Ishikawa (cell line): ENCODE measurements at regions not wholly inside any gene's neighbourhood (a gene's known extent, or its start where the extent isn't known, plus 50 kb on each side); places are given as distances from the start of the nearest gene placed in this dataset.

ENCODE experiments used
- CEBPB ChIP-seq: IDR thresholded peaks from 2 replicates; pipeline ENCODE4 v1.6.1; 2012
- NFIC ChIP-seq: IDR thresholded peaks from 2 replicates; pipeline ENCODE4 v1.6.1; 2012
- TAF1 ChIP-seq: IDR thresholded peaks from 2 replicates; pipeline ENCODE4 v1.6.1; 2012; ENCODE audit warnings: low read depth, mild to moderate bottlenecking
- TCF12 ChIP-seq: IDR thresholded peaks from 2 replicates; pipeline ENCODE4 v1.6.1; 2012; ENCODE audit warnings: low read depth
- TEAD4 ChIP-seq: IDR thresholded peaks from 2 replicates; pipeline ENCODE4 v1.6.1; 2012
- YY1 ChIP-seq: IDR thresholded peaks from 2 replicates; pipeline ENCODE4 v1.6.1; 2012; ENCODE audit warnings: low read depth

DNA sequence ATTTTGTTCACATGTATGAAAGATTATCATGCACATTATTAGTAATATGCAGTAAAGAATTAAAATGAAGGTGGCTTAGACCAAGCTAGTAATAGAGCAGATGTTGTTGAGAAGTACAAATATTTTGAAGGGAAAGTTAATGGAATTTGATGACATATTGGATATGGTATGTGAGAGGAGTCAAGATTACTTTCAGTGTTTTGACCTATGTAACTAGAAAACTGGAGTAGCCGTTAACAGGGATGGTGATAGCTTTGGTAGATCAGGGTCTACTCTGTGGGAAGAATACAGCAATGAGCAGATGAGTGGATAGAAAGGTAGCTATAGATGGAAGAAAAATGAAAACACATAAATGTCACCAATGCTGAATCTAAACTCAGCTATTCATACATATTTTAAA, 163.2 kb upstream of the LRRC7 start:
- TF ChIP-seq YY1 (no peak), TCF12 (no peak), CEBPB (no peak), NFIC (no peak), TEAD4 (no peak), TAF1 (no peak)
